ENCODE measurements at regions not wholly inside any gene's neighbourhood (a gene's known extent, or its start where the extent isn't known, plus 50 kb on each side); places are given as distances from the start of the nearest gene placed in this dataset.

DNA sequence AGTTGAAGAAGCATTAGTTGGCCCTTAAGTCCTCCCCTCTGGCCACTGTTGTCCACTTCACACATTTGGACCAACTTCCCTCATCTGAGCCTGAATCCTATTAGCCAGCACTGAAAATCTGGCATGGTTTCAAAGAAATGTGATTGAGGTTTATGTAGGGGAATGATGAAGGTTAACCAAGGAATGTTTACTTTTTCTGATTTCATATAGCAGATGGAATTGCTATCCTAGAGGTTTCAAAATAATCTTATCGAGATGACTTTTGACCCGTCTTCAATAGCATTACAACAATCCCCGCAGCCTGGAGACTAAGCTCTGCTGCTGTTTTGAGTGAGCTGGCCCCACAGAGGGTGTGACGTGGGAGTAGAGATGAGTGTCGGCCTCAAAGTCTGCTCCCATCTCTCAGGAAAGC is 200.8 kb upstream of the IL12A start:
- no peak overlapping the region for H3K27ac ChIP-seq
- H3K4me3 ChIP-seq (ENCODE audit: low read depth in 1 of 2, low read length in 1 of 2), result no peak overlapping the region
- TF ChIP-seq, protein P1, sequence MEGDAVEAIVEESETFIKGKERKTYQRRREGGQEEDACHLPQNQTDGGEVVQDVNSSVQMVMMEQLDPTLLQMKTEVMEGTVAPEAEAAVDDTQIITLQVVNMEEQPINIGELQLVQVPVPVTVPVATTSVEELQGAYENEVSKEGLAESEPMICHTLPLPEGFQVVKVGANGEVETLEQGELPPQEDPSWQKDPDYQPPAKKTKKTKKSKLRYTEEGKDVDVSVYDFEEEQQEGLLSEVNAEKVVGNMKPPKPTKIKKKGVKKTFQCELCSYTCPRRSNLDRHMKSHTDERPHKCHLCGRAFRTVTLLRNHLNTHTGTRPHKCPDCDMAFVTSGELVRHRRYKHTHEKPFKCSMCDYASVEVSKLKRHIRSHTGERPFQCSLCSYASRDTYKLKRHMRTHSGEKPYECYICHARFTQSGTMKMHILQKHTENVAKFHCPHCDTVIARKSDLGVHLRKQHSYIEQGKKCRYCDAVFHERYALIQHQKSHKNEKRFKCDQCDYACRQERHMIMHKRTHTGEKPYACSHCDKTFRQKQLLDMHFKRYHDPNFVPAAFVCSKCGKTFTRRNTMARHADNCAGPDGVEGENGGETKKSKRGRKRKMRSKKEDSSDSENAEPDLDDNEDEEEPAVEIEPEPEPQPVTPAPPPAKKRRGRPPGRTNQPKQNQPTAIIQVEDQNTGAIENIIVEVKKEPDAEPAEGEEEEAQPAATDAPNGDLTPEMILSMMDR (IDR thresholded peaks at IDR 0.05), result no peak
- no peaks in the 10 kb centered on the region for H3K9me3 ChIP-seq
- no peaks in the 10 kb centered on the region for H3K4me1 ChIP-seq (ENCODE audit: control insufficient read depth in 1 of 2, insufficient read depth in 1 of 2, low read depth in 1 of 2, low read length in 1 of 2)
- H3K27me3 ChIP-seq, result no peaks in the 10 kb centered on the region
- no peaks in the 10 kb centered on the region for H3K36me3 ChIP-seq

- no peak overlapping the region for H3K4me3 ChIP-seq (ENCODE audit: low read depth in 1 of 2, low read length in 1 of 2)
- no peaks in the 10 kb centered on the region for H3K36me3 ChIP-seq
- TF ChIP-seq, protein P1 (IDR thresholded peaks at IDR 0.05), result no peak
- H3K27me3 ChIP-seq, result no peaks in the 10 kb centered on the region
- H3K27ac ChIP-seq, result no peak overlapping the region
- H3K9me3 ChIP-seq, result no peaks in the 10 kb centered on the region
- no peaks in the 10 kb centered on the region for H3K4me1 ChIP-seq (ENCODE audit: control insufficient read depth in 1 of 2, insufficient read depth in 1 of 2, low read depth in 1 of 2, low read length in 1 of 2)
Observed at GRCh38 chr3:159788291-159788690, 200.3 kb upstream of the IL12A start.

DNA sequence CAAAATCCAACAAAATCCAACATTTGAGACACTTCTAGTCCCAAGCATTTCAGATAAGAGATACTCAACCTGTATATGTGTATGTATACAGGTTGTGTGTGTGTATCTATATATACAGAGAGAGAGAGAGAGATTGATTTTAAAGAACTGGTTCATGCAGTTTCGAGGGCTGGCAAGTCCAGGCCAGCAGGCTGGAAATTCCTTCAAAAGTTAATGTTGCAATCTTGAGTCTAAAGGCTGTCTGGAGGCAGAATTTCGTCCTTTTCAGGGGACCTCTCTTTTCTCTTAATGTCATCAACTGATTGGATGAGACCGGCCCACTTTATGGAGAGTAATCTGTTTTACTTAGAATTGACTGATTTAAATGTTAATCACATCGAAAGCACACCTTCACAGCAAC is 199.6 kb upstream of the IL12A start:
- no peaks in the 10 kb centered on the region for H3K36me3 ChIP-seq
- no peaks in the 10 kb centered on the region for H3K9me3 ChIP-seq
- no peaks in the 10 kb centered on the region for H3K4me1 ChIP-seq (ENCODE audit: control insufficient read depth in 1 of 2, insufficient read depth in 1 of 2, low read depth in 1 of 2, low read length in 1 of 2)
- no peak overlapping the region for H3K27ac ChIP-seq
- no peak overlapping the region for H3K4me3 ChIP-seq (ENCODE audit: low read depth in 1 of 2, low read length in 1 of 2)
- no peaks in the 10 kb centered on the region for H3K27me3 ChIP-seq
- TF ChIP-seq, protein P1 (IDR thresholded peaks at IDR 0.05), result no peak

DNA sequence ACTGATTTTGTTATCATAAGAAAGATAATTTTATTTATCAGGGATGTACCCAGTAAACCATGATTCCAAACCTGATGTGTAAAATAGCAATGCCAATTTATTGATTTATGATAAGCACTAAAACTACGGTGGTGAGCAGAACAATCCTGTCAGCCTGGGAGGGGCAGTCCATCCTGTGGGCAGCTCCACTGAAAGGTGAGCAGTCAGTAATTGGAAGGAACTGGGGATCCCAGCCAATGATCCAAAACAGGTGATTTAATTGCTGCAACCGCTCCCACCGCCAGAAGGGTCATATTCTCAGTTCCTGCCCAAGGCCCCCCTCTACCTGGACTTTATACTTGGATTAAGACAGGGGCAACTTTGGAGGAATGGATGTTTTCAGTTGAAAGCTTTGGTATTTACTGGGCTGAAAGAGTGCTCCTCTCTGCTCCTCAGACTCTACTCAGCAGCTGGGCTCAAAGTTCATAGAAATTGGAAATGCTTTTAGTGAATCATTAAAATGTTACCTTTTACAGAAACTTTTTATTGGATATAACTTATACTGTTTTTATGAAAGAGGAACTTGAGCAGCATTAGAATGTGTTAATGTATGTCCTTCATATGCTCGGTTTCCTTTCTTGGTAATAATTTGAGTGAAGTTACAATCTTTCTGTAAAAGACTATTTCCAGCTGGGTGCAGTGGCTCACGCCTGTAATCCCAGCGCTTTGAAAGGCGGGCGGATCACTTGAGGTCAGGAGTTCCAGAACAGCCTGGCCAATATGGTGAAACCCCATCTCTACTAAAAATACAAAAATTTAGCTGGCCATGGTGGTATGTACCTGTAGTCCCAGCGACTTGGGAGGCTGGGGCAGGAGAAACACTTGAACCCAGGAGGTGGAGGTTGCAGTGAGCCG is 198.6 kb upstream of the IL12A start:
- Histone ChIP-seq H3K9me3 (no peaks in the 10 kb centered on the region), H3K4me3 (ENCODE audit: low read depth in 1 of 2, low read length in 1 of 2) (no peak overlapping the region), H3K4me1 (ENCODE audit: control insufficient read depth in 1 of 2, insufficient read depth in 1 of 2, low read depth in 1 of 2, low read length in 1 of 2) (no peaks in the 10 kb centered on the region), H3K27me3 (no peaks in the 10 kb centered on the region), H3K36me3 (no peaks in the 10 kb centered on the region), H3K27ac (no peak overlapping the region)
- TF ChIP-seq, protein P1 (IDR thresholded peaks at IDR 0.05), result no peak

DNA sequence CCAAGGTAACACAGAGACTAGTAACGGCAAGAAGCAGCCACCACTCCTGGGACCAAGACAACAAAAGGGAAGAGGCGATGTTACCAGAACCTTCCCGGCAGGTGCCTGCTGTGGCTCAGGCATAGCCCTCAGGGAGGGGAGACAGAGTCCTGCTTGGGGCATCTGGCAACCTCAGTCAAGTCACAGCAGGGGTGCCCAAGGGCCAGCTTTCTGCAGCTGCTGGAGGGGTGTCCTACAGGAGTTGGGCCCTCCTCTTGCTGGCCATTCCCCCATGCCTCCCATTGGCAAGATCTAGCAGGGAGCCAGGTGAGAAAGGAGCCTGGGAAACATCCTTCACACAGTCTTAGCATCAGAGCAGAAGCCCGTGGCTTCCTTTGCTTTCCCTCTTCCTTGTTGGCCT is 197.3 kb upstream of the IL12A start:
- TF ChIP-seq, protein P1 (IDR thresholded peaks at IDR 0.05), result no peak
- Histone ChIP-seq H3K9me3 (no peaks in the 10 kb centered on the region), H3K4me3 (ENCODE audit: low read depth in 1 of 2, low read length in 1 of 2) (no peak overlapping the region), H3K27me3 (no peaks in the 10 kb centered on the region), H3K4me1 (ENCODE audit: control insufficient read depth in 1 of 2, insufficient read depth in 1 of 2, low read depth in 1 of 2, low read length in 1 of 2) (no peaks in the 10 kb centered on the region), H3K27ac (no peak overlapping the region), H3K36me3 (no peaks in the 10 kb centered on the region)

Data from neutrophil (primary cell).